ENCODE measurements at regions not wholly inside any gene's neighbourhood (a gene's known extent, or its start where the extent isn't known, plus 50 kb on each side); places are given as distances from the start of the nearest gene placed in this dataset.
"Not testable (repeated sequence)": the region's sequence is repeated elsewhere in the genome, so short reads cannot be mapped to it uniquely, and the experiment has no call there.

DNA sequence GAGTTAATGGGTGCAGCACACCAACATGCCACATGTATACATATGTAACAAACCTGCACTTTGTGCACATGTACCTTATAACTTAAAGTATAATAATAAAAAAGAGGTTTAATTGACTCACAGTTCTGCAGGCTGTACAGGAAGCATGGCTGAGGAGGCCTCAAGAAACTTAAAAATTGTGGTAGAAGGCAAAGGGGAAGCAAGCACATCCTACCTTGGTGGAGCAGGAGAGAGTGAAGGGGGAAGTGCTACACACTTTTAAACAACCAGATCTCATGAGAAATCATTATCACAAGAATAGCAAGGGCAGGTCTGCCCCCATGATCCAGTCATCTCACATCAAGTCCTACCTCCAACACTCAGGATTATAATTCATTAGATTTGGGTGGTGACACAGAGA lies 463.5 kb downstream of the CSNK1G3 start:
- not testable (repeated sequence) for DNase-seq

DNA sequence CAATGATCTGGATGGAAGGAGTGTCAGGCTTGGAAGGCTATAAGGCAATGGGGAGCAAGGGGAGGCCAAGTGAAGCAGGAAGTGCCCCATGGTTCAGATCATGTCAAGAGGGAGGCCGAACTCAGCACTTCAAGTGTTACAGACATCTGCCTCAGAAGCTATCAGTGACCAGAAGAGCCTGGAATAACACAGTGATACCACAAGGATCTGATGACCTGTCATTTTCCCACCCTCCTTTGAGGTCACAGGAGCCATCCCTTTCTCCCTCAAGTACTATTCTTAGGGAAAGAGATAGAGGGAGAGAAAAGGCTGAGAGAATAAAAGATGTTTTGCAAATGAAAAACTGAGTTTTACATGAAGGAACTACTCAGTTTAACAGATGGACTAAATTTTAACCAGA lies 454.8 kb downstream of the CSNK1G3 start:
- DNase-seq, result no peak

DNA sequence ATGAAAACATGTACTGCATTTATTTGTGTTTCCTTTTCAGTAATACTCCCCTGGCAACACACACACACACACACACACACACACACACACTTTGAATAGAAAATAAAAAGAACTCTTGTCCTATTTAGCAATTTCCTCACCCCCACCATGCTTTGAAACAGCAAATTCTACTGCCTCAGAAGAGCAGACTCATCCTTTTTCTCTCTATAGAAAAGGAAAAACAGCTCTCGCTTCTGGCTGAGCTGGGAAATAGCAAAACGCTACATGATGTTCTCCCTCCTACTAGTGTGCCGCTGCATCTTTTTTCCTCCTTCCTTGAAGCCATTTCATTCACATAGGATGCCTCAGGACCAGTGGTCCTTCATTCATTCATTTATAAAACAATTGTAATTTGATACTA lies 453.6 kb downstream of the CSNK1G3 start:
- no peak for DNase-seq

DNA sequence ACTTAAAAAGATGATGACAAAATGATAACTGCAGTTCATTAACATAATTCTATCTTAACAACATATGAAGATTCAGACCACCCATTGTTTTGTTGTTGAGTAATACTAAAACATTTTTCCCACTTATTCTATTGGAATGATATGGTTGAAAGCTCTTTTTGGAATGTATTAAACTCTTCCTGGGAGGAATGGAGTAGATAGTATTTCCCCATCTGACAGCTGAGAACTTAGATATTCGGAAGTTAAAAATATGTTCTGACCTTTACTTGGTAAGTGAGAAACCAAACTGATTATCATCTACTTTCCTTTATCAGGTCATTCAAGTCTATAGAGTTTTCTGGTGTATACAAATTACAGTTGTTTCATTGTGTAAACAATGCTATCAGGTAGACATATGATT lies 452.9 kb downstream of the CSNK1G3 start:
- DNase-seq, result no peak

- no peak for DNase-seq
Observed at GRCh38 chr5:123960526-123960925, 448.5 kb downstream of the CSNK1G3 start.

DNA sequence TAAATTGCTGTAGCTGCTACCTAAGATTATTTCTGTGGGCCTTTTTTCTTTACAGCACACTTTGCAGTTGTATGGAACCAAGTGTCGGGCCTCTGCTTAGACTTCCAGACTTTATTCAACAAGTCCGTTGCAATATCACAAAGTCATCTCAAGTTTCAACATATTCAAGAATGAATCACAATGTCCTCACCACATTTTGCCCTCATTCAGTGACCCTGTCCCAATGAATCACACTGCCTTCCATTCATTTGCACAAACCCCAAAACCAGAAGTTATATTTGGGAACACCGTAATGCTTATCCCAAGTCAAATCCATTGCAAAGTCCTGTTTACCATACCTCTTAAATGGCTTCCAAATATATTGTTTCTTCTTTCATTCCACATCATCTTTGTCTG lies 439.6 kb downstream of the CSNK1G3 start:
- no peak for DNase-seq

DNA sequence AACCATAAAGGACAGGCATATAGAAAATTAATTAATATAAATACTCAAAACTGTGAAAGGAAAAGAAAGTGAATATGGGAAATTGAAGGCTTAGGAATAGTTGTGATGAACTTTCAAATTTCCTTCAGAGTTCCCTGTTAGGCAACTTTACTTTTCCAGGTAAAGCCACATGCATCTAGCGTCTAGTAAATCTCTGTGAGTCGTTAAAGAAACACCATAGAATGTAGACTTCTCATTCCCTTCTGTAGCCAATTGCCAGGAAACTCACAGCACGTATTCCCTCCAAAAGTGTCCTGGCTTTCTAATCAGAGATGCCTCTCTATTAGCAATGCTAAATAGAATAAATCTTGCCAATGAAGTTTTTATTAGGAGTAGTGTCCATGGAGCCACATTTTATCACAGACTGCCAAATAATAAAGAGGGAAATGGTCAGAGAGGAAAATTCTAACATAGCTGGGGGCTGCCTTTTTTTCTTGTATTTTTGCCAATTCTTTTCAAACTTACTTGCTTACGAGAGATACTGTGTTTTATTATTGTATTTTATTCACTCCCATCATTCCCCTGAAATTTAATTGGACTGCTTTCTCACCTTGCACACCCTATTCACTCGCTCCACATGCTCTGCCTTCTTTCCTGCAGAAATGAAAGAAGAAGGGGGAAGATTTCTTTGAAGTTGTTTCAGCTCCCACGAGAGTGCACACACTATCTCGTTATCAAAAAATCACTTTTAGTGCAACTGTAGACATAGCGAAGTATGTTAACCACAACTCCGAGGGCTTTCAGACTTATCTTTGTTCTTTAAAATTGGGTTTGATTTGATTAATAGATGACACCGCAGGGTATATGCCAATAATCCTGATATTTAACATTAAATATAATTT lies 439.0 kb downstream of the CSNK1G3 start:
- DNase-seq, result no peak

GRCh38 chr5:123949807-123950340 lies 437.9 kb downstream of the CSNK1G3 start:
- no peak for DNase-seq

DNA sequence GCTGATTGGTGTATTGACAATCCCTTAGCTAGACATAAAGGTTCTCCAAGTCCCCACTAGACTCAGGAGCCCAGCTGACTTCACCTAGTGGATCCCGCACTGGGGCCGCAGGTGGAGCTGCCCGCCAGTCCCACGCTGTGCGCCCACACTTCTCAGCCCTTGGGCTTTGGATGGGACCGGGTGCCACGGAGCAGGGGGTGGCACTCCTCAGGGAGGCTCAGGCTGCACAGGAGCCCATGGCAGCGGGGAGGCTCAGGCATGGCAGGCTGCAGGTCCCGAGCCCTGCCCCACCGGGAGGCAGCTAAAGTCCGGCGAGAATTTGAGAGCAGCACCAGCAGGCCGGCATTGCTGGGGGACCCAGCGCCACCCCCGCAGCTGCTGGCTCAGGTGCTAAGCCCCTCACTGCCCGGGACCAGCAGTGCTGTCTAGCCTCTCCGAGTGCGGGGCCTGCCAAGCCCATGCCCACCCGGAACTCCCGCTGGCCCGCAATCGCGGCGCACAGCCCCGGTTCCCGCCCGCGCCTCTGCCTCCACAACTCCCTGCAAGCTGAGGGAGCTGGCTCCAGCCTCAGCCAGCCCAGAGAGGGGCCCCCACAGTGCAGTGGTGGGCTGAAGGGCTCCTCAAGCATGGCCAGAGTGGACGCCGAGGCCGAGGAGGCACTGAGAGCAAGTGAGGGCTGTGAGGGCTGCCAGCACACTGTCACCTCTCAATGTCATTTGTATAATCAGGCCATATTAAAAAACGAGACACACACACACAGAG lies 437.2 kb downstream of the CSNK1G3 start:
- no peak for DNase-seq

DNA sequence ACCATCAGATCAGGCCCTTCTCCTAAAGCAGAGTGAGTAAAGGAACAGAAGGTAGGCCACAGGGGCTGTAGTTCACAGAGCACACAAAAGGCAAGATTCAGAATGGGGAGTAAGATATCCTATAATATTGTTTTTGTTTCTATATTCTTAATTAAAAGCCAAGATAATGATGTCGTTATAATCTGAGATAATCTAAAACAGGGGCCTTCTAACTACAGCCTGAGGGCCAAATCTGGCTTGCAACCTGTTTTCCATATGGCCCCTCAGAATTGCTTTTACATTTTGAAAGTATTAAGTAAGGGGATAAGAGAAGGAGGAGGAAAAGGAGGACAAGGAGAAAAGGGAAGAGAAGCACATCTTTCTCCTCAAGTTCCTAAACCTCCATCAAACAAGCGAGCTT lies 435.8 kb downstream of the CSNK1G3 start:
- no peak for DNase-seq

GRCh38 chr5:123945548-123945947 lies 433.6 kb downstream of the CSNK1G3 start:
- DNase-seq, result no peak

DNA sequence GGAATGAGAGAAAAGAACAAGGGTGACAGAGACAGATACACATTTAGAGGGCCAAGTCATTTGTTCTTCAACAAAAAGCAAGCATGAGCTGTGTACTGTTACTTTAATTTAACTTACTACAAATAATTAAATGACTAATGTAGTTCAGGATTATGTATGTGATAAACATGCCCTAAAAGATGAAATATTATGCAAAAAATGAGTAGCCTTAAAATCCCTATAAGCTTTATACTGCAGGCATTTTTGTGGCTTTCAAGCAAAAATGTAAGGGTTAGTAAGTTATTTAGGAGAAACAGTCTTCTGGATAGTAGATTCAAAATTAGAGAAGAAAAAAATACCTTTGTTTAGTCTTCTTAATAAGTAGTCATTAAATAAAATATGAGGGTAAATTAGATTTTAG lies 431.2 kb downstream of the CSNK1G3 start:
- DNase-seq, result no peak

GRCh38 chr5:123940416-123940815 lies 428.4 kb downstream of the CSNK1G3 start:
- DNase-seq, result no peak

DNA sequence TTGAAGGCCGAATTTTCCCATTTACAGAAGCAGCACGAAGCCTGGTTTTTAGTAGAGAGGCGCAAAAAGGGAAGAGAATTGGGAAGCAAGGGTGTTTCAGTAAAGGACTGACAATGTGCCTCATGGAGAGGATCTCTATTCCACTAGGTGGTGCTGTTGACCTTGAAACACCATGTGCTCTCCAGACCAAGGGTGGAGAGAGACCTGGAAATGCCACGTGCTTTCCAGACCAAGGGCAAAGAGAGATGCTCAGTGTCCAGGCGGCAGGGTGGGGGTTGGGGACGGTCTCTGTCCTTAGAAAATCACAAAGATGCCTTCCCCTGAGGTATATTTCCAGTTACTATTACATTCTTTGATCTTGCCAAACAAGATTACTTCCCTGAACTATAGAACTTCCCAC lies 425.3 kb downstream of the CSNK1G3 start:
- no peak for DNase-seq

GRCh38 chr5:123936548-123936947 lies 424.6 kb downstream of the CSNK1G3 start:
- no peak for DNase-seq

DNA sequence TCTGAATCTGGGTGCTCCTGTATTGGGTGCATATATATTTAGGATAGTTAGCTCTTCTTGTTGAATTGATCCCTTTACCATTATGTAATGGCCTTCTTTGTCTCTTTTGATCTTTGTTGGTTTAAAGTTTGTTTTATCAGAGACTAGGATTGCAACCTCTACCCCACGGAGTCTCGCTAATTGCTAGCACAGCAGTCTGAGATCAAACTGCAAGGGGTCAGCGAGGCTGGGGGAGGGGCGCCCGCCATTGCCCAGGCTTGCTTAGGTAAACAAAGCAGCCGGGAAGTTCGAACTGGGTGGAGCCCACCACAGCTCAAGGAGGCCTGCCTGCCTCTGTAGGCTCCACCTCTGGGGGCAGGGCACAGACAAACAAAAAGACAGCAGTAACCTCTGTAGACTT lies 421.8 kb downstream of the CSNK1G3 start:
- not testable (repeated sequence) for DNase-seq

GRCh38 chr5:123929055-123929474 lies 417.1 kb downstream of the CSNK1G3 start:
- DNase-seq, result no peak

GRCh38 chr5:123928401-123928800 lies 416.4 kb downstream of the CSNK1G3 start:
- DNase-seq, result no peak

DNA sequence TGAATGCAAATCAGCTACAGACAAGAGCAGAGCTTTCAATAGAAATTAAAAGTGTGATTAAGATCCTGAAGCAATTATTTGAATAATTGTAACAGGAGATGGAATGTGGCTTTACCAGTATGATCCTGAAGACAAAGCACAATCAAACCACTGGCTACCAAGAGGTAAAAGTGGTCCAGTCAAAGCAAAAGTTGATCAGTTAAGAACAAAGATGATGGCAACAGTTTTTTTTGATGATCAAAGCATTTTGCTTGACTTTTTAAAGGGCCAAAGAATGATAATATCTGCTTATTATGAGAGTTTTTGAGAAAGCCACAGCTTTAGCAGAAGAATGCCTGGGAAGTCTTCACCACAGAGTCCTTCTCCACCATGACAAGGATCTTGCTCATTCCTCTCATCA lies 409.2 kb downstream of the CSNK1G3 start:
- no peak for DNase-seq

GRCh38 chr5:123916345-123917121 lies 404.6 kb downstream of the CSNK1G3 start:
- no peak for DNase-seq

GRCh38 chr5:123914333-123914732 lies 402.4 kb downstream of the CSNK1G3 start:
- no peak for DNase-seq

DNA sequence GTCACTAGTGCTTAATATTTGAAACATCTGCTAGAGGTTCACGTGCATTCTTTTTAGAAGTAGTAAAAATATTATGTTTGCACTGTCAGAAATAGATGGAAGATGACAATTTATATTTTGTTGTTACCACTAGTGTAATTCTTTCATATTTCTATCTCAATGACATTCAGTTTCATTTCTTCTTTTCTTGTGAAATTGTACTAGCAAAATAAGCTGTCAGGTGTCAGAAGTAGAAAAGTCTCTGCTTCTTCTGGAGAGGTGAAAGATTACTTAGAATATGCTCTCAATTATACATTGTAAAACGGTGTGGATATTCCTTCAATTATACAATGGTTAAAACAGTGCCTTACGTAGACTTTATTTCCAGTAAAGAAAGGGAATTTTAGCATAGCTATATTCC lies 395.4 kb downstream of the CSNK1G3 start:
- no peak for DNase-seq

- no peak for DNase-seq
Observed at GRCh38 chr5:123906698-123907295, 394.8 kb downstream of the CSNK1G3 start.

Measured in stimulated activated CD4-positive, alpha-beta T cell treated with anti-CD3 and anti-CD28 coated beads, Interleukin-4, amount 100 ng/mL, for 24 hours (primary cell).